ENCODE measurements at regions not wholly inside any gene's neighbourhood (a gene's known extent, or its start where the extent isn't known, plus 50 kb on each side); places are given as distances from the start of the nearest gene placed in this dataset.
"Not testable (repeated sequence)": the region's sequence is repeated elsewhere in the genome, so short reads cannot be mapped to it uniquely, and the experiment has no call there.

DNA sequence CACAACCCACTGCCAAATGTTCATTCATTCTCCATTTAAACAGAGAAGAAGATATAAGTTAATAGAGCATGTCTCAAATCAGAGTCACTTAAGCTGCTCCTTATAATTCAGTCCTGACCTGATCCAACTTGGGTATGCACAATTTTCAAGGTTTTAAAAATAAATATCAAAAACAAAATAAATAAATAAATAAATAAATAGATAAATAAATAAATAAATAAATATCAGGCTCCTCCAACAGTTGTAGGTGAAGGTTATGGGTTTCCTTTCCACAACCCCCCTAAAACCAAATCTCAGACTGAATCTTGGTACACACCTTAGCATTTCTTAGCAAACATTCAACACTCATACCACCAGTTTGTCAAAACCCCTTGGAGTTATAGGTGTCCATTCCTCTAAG is 204.4 kb downstream of the PARM1 start:
- H3K36me3 Mint-ChIP-seq: no peaks in the 10 kb centered on the region
- peaks cover 32 to 37% (median 37%) of the 10 kb centered on the region in 3 donors for H3K4me1 Mint-ChIP-seq
- H3K27me3 Mint-ChIP-seq: peaks cover 3% of the 10 kb centered on the region
- no peak overlapping the region for H3K27ac Mint-ChIP-seq
- H3K9me3 Mint-ChIP-seq: no peaks in the 10 kb centered on the region
- H3K4me3 Mint-ChIP-seq: no peak overlapping the region

DNA sequence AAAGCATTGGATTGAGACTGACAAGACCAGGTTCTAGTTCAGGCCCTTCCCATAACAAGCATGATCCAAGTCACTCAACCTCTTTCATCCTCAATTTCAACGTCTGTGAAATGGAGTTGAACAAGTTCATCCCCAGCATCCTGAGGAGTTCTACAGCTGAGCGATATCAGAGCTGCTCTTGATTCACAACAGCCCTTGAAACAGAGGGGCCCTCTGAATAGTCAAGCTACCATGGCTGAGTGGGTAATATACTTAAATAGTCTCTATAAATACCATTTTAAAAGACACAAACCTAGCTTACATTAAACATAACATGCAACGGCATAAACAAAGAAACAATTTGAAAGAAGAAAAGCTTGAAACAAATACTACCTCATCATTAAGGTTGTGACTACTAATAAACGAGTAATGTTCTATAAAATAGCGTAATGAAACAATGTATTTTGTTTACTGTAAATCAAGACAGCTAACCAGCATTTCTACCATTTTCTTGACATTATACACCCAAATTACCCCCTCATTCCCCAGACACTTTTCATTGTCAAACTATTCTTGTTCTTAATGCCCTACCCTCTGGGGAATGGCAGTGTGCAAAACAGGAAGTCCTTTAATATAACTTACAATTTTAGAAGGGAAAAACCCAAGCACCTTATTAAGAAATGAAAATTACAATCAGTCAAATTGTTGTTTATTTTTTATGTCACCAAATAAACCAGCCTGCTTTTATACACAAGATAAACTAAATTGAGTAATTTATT is 202.3 kb downstream of the PARM1 start:
- Mint-ChIP-seq H3K27ac (peak overlapping the region; percentile 35 to 83 (median 39)), H3K4me3 (peak overlapping the region; percentile 5 to 82 (median 68))

DNA sequence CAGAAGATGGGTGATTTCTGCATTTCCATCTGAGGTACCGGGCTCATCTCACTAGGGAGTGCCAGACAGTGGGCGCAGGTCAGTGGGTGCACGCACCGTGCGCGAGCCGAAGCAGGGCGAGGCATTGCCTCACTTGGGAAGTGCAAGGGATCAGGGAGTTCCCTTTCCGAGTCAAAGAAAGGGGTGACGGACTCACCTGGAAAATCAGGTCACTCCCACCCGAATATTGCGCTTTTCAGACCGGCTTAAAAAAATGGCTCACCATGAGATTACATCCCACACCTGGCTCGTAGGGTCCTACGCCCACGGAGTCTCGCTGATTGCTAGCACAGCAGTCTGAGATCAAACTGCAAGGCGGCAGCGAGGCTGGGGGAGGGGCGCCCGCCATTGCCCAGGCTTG is 194.0 kb downstream of the PARM1 start:
- peak overlapping the region in 3 of 4 donors; percentile 30 to 84 (median 76) for H3K4me3 Mint-ChIP-seq
- peaks cover 0 to 11% (median 6%) of the 10 kb centered on the region in 3 donors for H3K4me1 Mint-ChIP-seq
- not testable (repeated sequence) for H3K9me3 Mint-ChIP-seq, H3K36me3 Mint-ChIP-seq, H3K27ac Mint-ChIP-seq, H3K27me3 Mint-ChIP-seq

More for the DNA sequence above, 202.3 kb downstream of the PARM1 start:
- H3K9me3 Mint-ChIP-seq: no peaks in the 10 kb centered on the region
- peaks cover 1% of the 10 kb centered on the region for H3K27me3 Mint-ChIP-seq
- no peaks in the 10 kb centered on the region for H3K36me3 Mint-ChIP-seq
- H3K4me1 Mint-ChIP-seq: peaks cover 32 to 37% (median 37%) of the 10 kb centered on the region in 3 donors

DNA sequence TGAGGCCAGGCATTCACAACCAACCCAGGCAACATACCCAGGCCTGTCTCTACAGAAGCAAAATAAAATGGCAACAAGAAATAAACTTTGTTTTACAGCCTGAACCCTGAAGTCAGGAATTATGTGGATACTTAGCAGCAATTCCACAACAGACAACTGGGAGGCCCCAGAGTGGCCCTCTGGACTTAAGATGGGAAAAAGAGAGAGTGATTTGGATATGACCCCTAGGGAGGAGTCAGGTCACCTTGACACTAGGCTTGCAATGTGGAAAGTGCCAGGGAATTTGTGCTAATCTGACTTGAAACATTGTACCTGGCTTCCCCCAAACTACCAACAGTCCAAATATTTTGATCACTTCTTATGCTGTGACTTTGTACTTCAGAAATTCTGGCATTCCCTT is 193.1 kb downstream of the PARM1 start:
- Mint-ChIP-seq H3K27me3 (peaks cover 3% of the 10 kb centered on the region), H3K4me1 (peaks cover 0 to 14% (median 6%) of the 10 kb centered on the region in 3 donors), H3K36me3 (peaks cover 11% of the 10 kb centered on the region), H3K27ac (no peak overlapping the region), H3K4me3 (peak overlapping the region in 3 of 4 donors; percentile 8 to 84 (median 76)), H3K9me3 (peaks cover 1 to 4% (median 2%) of the 10 kb centered on the region in 3 donors)

DNA sequence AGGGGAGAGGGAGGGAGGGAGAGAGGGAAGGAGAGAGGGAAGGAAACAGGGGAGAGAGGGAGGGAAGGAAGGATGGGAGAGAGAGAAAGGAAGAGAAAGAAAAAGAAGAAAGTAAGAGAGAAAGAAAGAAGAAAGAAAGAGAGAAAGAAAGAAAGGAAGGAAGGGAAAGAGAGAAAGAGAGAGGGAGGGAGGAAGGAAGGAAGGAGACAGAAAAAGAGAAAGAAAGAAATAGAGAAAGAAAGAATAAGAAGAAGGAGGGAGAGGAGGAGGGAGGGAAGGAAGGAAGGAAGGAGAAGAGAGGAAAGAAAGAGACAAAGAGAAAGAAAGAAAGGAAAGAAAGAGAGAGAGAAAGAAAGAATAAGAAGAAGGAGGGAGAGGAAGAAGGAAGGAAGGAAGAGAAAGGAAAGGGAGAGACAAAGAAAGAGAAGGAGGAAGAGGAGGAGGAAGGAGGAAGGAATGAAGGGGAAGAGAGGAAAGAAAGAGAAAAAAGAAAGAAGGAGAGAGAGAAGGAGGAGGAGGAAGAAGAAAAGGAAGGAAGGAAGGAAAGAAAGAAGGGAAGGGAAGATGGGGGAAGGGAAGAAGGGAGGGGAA is 189.6 kb downstream of the PARM1 start:
- H3K36me3 Mint-ChIP-seq: peaks cover 12% of the 10 kb centered on the region
- peaks cover 3% of the 10 kb centered on the region for H3K27me3 Mint-ChIP-seq
- H3K9me3 Mint-ChIP-seq: peaks cover 3 to 15% (median 6%) of the 10 kb centered on the region in 3 donors
- peaks cover 0 to 14% (median 6%) of the 10 kb centered on the region in 3 donors for H3K4me1 Mint-ChIP-seq
- no peak overlapping the region for H3K27ac Mint-ChIP-seq
- H3K4me3 Mint-ChIP-seq: no peak overlapping the region

DNA sequence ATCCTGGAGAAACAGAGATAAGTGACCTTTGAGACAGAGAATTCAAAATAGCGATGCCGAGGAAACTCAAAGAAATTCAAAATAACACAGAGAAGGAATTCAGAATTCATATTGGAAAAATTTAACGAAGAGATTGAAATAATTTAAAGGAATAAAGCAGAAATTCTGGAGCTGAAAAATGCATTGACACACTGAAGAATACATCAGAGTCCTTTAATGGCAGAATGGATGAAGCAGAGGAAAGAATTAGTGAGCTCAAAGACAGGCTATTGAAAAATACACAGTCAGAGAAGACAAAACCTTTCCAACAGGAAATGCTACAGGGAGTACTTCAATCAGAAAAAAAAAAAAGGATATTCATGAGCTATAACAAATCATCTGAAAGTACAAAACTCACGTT is 185.8 kb downstream of the PARM1 start:
- H3K27ac Mint-ChIP-seq: no peak overlapping the region
- H3K27me3 Mint-ChIP-seq: peaks cover 3% of the 10 kb centered on the region
- H3K4me1 Mint-ChIP-seq: peaks cover 4 to 10% (median 5%) of the 10 kb centered on the region in 3 donors
- H3K9me3 Mint-ChIP-seq: peaks cover 3 to 15% (median 9%) of the 10 kb centered on the region in 3 donors
- peaks cover 6% of the 10 kb centered on the region for H3K36me3 Mint-ChIP-seq
- no peak overlapping the region for H3K4me3 Mint-ChIP-seq

DNA sequence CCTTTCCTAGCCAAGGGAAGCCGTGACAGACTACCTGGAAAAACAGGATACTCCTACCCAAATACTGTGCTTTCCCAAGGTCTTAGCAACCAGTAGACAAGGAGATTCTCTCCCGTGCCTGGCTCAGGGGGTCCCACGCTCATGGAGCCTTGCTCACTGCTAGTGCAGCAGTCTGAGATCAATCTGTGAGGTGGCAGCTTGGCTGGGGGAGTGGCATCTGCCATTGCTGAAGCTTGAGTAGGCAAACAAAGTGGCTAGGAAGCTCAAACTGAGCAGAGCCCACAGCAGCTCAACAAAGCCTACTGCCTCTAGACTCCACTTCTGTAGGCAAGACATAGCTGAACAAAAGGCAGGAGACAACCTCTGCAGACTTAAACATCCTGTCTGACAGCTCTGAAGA is 177.1 kb downstream of the PARM1 start:
- Mint-ChIP-seq H3K9me3 (peaks cover 0 to 8% (median 0%) of the 10 kb centered on the region in 3 donors), H3K4me1 (peaks cover 30 to 44% (median 35%) of the 10 kb centered on the region in 3 donors), H3K4me3 (no peak overlapping the region), H3K27me3 (no peaks in the 10 kb centered on the region), H3K36me3 (peaks cover 4% of the 10 kb centered on the region), H3K27ac (no peak overlapping the region)

DNA sequence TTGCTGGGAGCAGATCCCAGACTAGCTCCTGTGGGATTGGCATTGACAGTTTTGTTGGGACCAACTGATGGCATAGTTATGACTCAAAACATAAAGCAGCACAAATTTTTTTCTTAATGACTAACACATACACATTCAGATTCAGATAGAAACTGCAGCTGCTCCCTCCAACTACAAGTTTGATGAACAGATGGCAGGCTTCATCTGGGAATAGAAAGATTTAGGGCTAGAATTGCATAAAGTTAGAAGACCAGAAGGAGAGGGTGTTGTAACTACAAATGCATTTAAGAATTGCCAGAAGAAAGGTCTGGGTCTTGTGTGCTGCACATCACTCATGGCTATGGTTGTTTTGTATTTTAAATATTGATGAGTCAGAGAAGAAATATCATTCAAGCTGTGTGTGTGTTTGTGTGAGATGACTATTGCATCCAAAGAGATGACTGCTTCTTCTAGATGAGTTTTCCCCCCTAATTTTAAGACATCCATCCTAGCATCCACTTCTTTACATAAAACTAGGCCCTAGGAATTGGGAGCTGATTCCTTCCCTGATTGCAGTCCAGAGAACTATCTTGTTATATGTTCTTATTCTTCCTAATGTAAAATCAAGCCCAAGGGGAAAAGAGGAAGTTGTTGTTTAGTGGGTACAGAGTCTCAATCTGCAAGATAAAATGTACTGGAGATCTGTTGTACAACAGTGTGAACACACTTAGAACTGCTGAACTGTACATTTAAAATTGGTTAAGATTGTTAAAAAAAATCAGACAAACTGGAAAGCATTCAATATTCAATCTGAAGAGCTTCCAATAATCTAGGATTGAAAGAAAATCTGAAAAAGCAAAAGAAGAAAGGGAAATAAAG is 175.1 kb downstream of the PARM1 start:
- no peaks in the 10 kb centered on the region for H3K27me3 Mint-ChIP-seq
- H3K9me3 Mint-ChIP-seq: peaks cover 0 to 6% (median 0%) of the 10 kb centered on the region in 3 donors
- H3K4me1 Mint-ChIP-seq: peaks cover 28 to 47% (median 31%) of the 10 kb centered on the region in 3 donors
- H3K36me3 Mint-ChIP-seq: peaks cover 4% of the 10 kb centered on the region
- peak overlapping the region in 1 of 3 donors; percentile 36 for H3K27ac Mint-ChIP-seq
- H3K4me3 Mint-ChIP-seq: peak overlapping the region in 1 of 4 donors; percentile 67

DNA sequence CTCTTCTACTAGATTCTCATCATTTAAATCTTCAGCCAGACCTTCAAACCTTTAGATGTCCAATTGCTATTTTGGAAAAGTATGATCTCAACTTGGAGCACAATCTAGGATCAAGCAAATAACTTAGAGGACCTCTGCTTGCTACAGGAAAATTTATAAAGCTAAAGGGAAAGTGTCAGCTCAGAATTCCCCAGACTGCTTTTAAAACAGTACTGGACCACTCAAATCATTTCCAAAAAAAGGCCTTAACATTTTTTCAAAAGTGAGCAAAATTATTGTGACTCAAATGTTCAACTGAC is 169.8 kb downstream of the PARM1 start:
- peaks cover 0 to 4% (median 0%) of the 10 kb centered on the region in 3 donors for H3K9me3 Mint-ChIP-seq
- H3K27me3 Mint-ChIP-seq: no peaks in the 10 kb centered on the region
- H3K4me3 Mint-ChIP-seq: peak overlapping the region; percentile 31 to 73 (median 44)
- peaks cover 37 to 71% (median 49%) of the 10 kb centered on the region in 3 donors for H3K4me1 Mint-ChIP-seq
- peak overlapping the region; percentile 69 to 89 (median 73) for H3K27ac Mint-ChIP-seq
- H3K36me3 Mint-ChIP-seq: peaks cover 5% of the 10 kb centered on the region

DNA sequence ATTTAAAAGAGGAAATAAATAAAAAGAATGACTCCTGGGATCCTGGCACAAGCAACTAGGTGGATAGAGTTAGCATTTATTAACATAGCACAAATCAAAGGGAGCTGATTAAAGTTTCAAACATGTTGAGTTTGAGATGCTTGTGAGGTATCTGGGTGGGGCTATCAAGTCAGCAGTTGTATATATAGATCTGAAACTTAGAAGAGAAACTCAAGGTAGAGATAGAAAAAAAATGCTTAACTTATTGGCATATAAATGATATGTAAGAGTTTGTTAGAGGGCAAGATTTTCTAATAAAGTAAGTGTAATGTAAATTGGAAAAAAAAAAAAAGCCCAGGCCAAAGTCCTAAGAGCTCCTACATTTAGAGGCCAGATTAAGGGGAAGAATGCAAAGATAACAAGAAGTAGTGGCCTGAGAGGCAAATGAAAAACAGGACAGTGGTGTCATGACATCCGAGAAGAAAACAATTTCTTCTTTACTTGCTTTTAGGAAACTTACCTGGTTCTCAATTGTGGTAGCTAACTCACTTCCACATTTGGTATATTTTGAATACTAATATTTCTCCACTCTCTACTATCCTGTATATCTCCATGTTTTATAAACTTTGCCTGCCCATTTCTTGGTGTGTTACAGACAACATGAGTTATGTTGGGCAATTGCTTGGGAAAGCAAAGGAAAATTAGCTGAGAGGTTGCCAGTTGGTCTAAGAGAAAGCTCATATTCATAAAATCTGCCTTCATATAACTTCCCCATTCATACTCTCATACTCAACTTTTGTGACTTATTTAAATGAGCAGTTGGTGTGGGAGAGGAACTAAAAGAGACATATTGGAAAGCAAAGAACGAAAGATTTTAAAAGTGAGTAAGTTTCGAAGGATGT is 169.2 kb downstream of the PARM1 start:
- H3K27ac Mint-ChIP-seq: peak overlapping the region; percentile 69 to 89 (median 73)
- H3K9me3 Mint-ChIP-seq: peaks cover 0 to 4% (median 0%) of the 10 kb centered on the region in 3 donors
- peaks cover 37 to 72% (median 48%) of the 10 kb centered on the region in 3 donors for H3K4me1 Mint-ChIP-seq
- no peaks in the 10 kb centered on the region for H3K27me3 Mint-ChIP-seq
- H3K4me3 Mint-ChIP-seq: peak overlapping the region; percentile 36 to 73 (median 47)
- peaks cover 6% of the 10 kb centered on the region for H3K36me3 Mint-ChIP-seq

Measured in IgD-negative memory B cell (primary cell).